OCI-LY7 (cell line): ENCODE measurements at regions not wholly inside any gene's neighbourhood (a gene's known extent, or its start where the extent isn't known, plus 50 kb on each side); places are given as distances from the start of the nearest gene placed in this dataset.

Source experiments
- BruUV-seq: library from RNA; stranded (reverse); fragments of 400-500 nt; replicated peaks from 2 replicates; lab custom pipeline; 2021; lab: Mats Ljungman, UMichigan
- CTCF ChIA-PET: fragments of 300-600 bp; sonication (Branson Sonifier 250); formaldehyde crosslinking; loops from one replicate; lab custom pipeline; 2022; ENCODE audit warnings: antibody characterized with exemption; ENCODE audit not compliant: unreplicated experiment; lab: Charles Lee
- POLR2A ChIA-PET: fragments of 300-600 bp; sonication (Branson Sonifier 250); formaldehyde crosslinking; loops from one replicate; lab custom pipeline; 2022; ENCODE audit warnings: antibody characterized with exemption; lab: Charles Lee
- DNase-seq: peaks from one replicate; pipeline ENCODE4 v3.0.0-alpha.2; 2015; ENCODE audit warnings: low spot score
- H2AFZ ChIP-seq: fragments of 200-600 bp; sonication (generic), shearing (Covaris generic); 2 replicates; pipeline ENCODE4 v1.6.1; 2014; ENCODE audit warnings: mild to moderate bottlenecking, antibody characterized with exemption, low read length, moderate library complexity
- H3K27ac ChIP-seq: fragments of 200-600 bp; sonication (generic); 2 replicates; pipeline ENCODE4 v1.5.1; 2014; ENCODE audit warnings: mixed run types, low read depth, mild to moderate bottlenecking, moderate library complexity, low read length, inconsistent platforms; ENCODE audit not compliant: poor library complexity, severe bottlenecking
- H3K36me3 ChIP-seq: fragments of 200-600 bp; sonication (generic); 2 replicates; pipeline ENCODE4 v1.6.1; 2014; ENCODE audit warnings: mild to moderate bottlenecking, antibody characterized with exemption, low read length, moderate library complexity, mixed read lengths; ENCODE audit not compliant: insufficient read depth
- H3K4me1 ChIP-seq: fragments of 200-600 bp; sonication (generic); 2 replicates; pipeline ENCODE4 v1.5.1; 2014; ENCODE audit warnings: mild to moderate bottlenecking, low read length; ENCODE audit not compliant: insufficient read depth, poor library complexity, severe bottlenecking
- H3K4me2 ChIP-seq: fragments of 200-600 bp; sonication (generic); 2 replicates; pipeline ENCODE4 v1.6.1; 2014; ENCODE audit warnings: mild to moderate bottlenecking, low read length
- H3K4me3 ChIP-seq: fragments of 200-600 bp; sonication (generic); 2 replicates; pipeline ENCODE4 v1.5.1; 2014; ENCODE audit warnings: mild to moderate bottlenecking, low read depth, low read length; ENCODE audit not compliant: poor library complexity, severe bottlenecking
- H3K79me2 ChIP-seq: fragments of 200-600 bp; sonication (generic); 2 replicates; pipeline ENCODE4 v1.6.1; 2016; ENCODE audit warnings: low read depth, mild to moderate bottlenecking, low read length, moderate library complexity, mixed read lengths; ENCODE audit not compliant: insufficient read depth
- H3K9me2 ChIP-seq: fragments of 200-600 bp; sonication (generic); 2 replicates; pipeline ENCODE4 v1.6.1; 2016; ENCODE audit warnings: mild to moderate bottlenecking, low read length, mixed read lengths; ENCODE audit not compliant: insufficient read depth
- H3K9me3 ChIP-seq: fragments of 200-600 bp; sonication (generic); 2 replicates; pipeline ENCODE4 v1.6.1; 2014; ENCODE audit warnings: mild to moderate bottlenecking, mixed run types, low read length, mixed read lengths
- H4K20me1 ChIP-seq: fragments of 200-600 bp; sonication (generic); 2 replicates; pipeline ENCODE4 v1.6.1; 2014; ENCODE audit warnings: mild to moderate bottlenecking, antibody characterized with exemption, low read length, moderate library complexity, mixed read lengths; ENCODE audit not compliant: insufficient read depth
- EZH2phosphoT487 ChIP-seq: fragments of 200-600 bp; sonication (generic); IDR thresholded peaks from 2 replicates; pipeline ENCODE4 v1.6.1; 2018; ENCODE audit warnings: low read depth, borderline replicate concordance, mild to moderate bottlenecking, mixed run types, antibody characterized with exemption, low read length, moderate library complexity, mixed read lengths
- intact Hi-C: fragments of 100-400 bp; cut with micrococcal nuclease; formaldehyde crosslinking; loops from one replicate; pipeline ENCODE4 v1.10.0; 2022; ENCODE audit not compliant: unreplicated experiment
- TF ChIP-seq, protein P1 (sequence below): fragments of 200-600 bp; sonication (generic); conservative IDR thresholded peaks from 2 replicates; pipeline ENCODE4 v1.5.1; 2014; ENCODE audit warnings: mild to moderate bottlenecking, antibody characterized with exemption, low read length, moderate library complexity, mixed read lengths

DNA sequence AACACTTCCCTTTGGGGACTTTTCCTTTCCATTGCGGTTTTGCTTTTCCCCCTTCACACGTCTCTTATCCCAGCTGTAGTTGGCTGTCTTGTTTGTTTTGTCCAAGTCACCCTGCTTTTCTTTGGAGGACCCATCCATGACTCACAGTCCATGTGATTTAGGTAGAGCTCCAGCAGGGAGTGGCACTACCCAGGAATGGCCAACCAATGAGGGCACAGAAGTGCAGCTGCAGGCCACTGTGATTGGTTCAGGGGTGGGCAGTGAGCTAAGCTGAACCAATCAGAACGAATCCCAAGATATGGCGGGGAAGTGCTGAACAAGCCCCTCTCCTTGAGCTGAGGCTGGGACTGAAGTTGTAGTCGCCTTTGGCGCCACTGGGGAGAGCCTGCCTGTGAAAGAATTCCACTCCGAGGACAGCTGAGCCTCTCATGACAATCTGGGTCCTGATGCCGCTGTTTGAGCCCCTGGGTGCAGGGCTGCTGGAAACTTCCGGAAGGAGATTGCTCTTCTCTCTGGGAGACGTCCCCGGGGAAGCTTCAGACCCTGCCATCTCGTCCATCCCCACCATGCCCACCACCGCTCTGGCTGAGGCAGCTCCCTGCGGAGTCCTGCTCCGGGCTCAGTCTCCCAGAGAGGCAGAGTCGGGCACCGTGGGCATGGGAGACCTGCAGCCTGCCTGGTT is 62.9 kb upstream of the URI1 start:
- Histone ChIP-seq H2AFZ (no peak overlapping the region), H3K4me1 (no peaks in the 10 kb centered on the region), H3K4me2 (no peak overlapping the region), H3K9me3 (no peaks in the 10 kb centered on the region), H3K4me3 (no peak overlapping the region), H3K79me2 (no peaks in the 10 kb centered on the region), H3K36me3 (no peaks in the 10 kb centered on the region), H3K9me2 (no peaks in the 10 kb centered on the region), H4K20me1 (no peaks in the 10 kb centered on the region), H3K27ac (no peak overlapping the region)
- ChIA-PET CTCF (no interaction called here), POLR2A (interaction anchor here (0.6 to 1.0 kb wide), 2 partner anchors 62 to 262 kb away, joined by 3 read pairs; no protein-coding TSS in a partner anchor)
- no TSS peak for BruUV-seq
- TF ChIP-seq EZH2phosphoT487 = no peak
- TF ChIP-seq, protein P1, sequence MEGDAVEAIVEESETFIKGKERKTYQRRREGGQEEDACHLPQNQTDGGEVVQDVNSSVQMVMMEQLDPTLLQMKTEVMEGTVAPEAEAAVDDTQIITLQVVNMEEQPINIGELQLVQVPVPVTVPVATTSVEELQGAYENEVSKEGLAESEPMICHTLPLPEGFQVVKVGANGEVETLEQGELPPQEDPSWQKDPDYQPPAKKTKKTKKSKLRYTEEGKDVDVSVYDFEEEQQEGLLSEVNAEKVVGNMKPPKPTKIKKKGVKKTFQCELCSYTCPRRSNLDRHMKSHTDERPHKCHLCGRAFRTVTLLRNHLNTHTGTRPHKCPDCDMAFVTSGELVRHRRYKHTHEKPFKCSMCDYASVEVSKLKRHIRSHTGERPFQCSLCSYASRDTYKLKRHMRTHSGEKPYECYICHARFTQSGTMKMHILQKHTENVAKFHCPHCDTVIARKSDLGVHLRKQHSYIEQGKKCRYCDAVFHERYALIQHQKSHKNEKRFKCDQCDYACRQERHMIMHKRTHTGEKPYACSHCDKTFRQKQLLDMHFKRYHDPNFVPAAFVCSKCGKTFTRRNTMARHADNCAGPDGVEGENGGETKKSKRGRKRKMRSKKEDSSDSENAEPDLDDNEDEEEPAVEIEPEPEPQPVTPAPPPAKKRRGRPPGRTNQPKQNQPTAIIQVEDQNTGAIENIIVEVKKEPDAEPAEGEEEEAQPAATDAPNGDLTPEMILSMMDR = no peak
- intact Hi-C loops = no loop called here
- peak; percentile 16 for DNase-seq

GRCh38 chr19:29879655-29879974 is 62.4 kb upstream of the URI1 start:
- no peak overlapping the region for H2AFZ ChIP-seq
- no peak for DNase-seq
- H3K9me3 ChIP-seq = no peaks in the 10 kb centered on the region
- H4K20me1 ChIP-seq = no peaks in the 10 kb centered on the region
- H3K27ac ChIP-seq = no peak overlapping the region
- no peaks in the 10 kb centered on the region for H3K9me2 ChIP-seq
- H3K4me1 ChIP-seq = no peaks in the 10 kb centered on the region
- no peak overlapping the region for H3K4me3 ChIP-seq
- ChIA-PET CTCF (no interaction called here), POLR2A (interaction anchor here (0.6 to 1.0 kb wide), 3 partner anchors 62 to 321 kb away, joined by 3 to 4 read pairs (median 3); no protein-coding TSS in a partner anchor)
- H3K79me2 ChIP-seq = no peaks in the 10 kb centered on the region
- no peaks in the 10 kb centered on the region for H3K36me3 ChIP-seq
- intact Hi-C loops = no loop called here
- TF ChIP-seq, protein P1 = no peak
- no peak for TF ChIP-seq EZH2phosphoT487
- no peak overlapping the region for H3K4me2 ChIP-seq
- BruUV-seq = no TSS peak

- TF ChIP-seq, protein P1 = no peak
- TF ChIP-seq EZH2phosphoT487 = no peak
- Histone ChIP-seq H3K27ac (no peak overlapping the region), H3K4me3 (no peak overlapping the region), H3K4me2 (no peak overlapping the region), H3K36me3 (no peaks in the 10 kb centered on the region), H3K9me3 (no peaks in the 10 kb centered on the region), H3K4me1 (no peaks in the 10 kb centered on the region), H2AFZ (no peak overlapping the region), H4K20me1 (no peaks in the 10 kb centered on the region), H3K79me2 (no peaks in the 10 kb centered on the region), H3K9me2 (no peaks in the 10 kb centered on the region)
- CTCF ChIA-PET = interaction anchor here (0.7 kb wide), 1 partner anchor 164 kb away, joined by 3 read pairs; no protein-coding TSS in a partner anchor
- intact Hi-C loops = no loop called here
- DNase-seq = no peak
- BruUV-seq = no TSS peak
- POLR2A ChIA-PET = interaction anchor here (0.7 kb wide), 1 partner anchor 320 kb away, joined by 4 read pairs; no protein-coding TSS in a partner anchor
Measured at GRCh38 chr19:29880498-29881081, 61.4 kb upstream of the URI1 start.
